ENCODE measurements at regions not wholly inside any gene's neighbourhood (a gene's known extent, or its start where the extent isn't known, plus 50 kb on each side); places are given as distances from the start of the nearest gene placed in this dataset.
"Not testable (repeated sequence)": the region's sequence is repeated elsewhere in the genome, so short reads cannot be mapped to it uniquely, and the experiment has no call there.

- no peaks in the 10 kb centered on the region for H3K36me3 Mint-ChIP-seq (ENCODE audit: low read depth)
Observed at GRCh38 chr4:64125354-64125753, 283.9 kb downstream of the TECRL start.

GRCh38 chr4:64121803-64122202, 287.4 kb downstream of the TECRL start:
- no peak overlapping the region for H3K27ac Mint-ChIP-seq
- no peaks in the 10 kb centered on the region for H3K27me3 Mint-ChIP-seq
- H3K4me3 Mint-ChIP-seq: no peak overlapping the region
- CTCF ChIA-PET: no interaction called here
- POLR2A ChIA-PET: no interaction called here
- no peaks in the 10 kb centered on the region for H3K9me3 Mint-ChIP-seq
- H3K4me1 Mint-ChIP-seq: no peaks in the 10 kb centered on the region
- no peaks in the 10 kb centered on the region for H3K36me3 Mint-ChIP-seq (ENCODE audit: low read depth)
- DNase-seq: no peak

More at GRCh38 chr4:64125354-64125753, 283.9 kb downstream of the TECRL start:
- Mint-ChIP-seq H3K27ac (no peak overlapping the region), H3K9me3 (no peaks in the 10 kb centered on the region), H3K27me3 (no peaks in the 10 kb centered on the region), H3K4me1 (no peaks in the 10 kb centered on the region), H3K4me3 (no peak overlapping the region)
- no peak for DNase-seq
- POLR2A ChIA-PET: no interaction called here
- CTCF ChIA-PET: no interaction called here

DNA sequence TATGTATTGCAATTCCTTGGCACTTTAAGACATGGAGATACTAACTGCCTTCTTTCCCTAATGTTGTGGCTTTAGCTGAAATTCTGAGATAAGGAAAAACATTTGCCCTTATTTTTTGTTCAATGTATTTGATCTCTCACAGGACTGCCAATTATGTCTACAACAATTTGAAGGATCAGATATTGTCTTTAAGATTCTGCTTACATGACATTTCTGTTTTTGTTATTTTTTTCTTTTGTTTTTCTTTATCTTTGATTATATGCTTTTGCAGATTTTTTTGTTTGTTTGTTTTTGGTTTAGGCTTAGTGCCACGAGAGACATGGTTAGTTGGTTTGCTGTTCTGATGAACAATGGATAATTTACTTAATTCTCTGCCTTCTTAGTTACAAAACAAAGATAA, 303.3 kb downstream of the TECRL start:
- no peaks in the 10 kb centered on the region for H3K4me1 Mint-ChIP-seq
- H3K27ac Mint-ChIP-seq: no peak overlapping the region
- CTCF ChIA-PET: no interaction called here
- no peaks in the 10 kb centered on the region for H3K36me3 Mint-ChIP-seq (ENCODE audit: low read depth)
- H3K27me3 Mint-ChIP-seq: no peaks in the 10 kb centered on the region
- POLR2A ChIA-PET: no interaction called here
- DNase-seq: no peak
- peaks cover 6% of the 10 kb centered on the region for H3K9me3 Mint-ChIP-seq
- no peak overlapping the region for H3K4me3 Mint-ChIP-seq

DNA sequence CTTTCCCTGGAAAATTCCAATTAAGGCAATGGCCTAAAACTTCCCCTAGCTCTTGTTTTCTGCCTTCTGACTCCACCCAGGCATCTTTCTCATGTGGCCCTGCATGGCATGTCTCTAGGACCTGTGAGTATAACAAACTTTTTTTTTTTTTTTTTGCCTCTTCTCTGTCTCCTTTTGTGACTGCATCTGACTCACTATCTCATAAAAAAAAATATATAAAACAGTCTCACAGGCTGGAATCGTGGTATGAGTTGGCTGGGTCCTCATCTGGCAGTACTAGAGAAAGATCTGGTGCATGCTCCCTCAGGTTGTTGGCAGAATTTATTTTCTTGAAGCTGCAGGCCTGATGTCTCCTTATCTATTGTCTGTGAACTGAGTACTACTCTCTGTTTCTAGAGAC, 313.9 kb downstream of the TECRL start:
- CTCF ChIA-PET: no interaction called here
- Mint-ChIP-seq H3K9me3 (peaks cover 11% of the 10 kb centered on the region), H3K4me1 (no peaks in the 10 kb centered on the region), H3K4me3 (no peak overlapping the region), H3K36me3 (ENCODE audit: low read depth) (no peaks in the 10 kb centered on the region), H3K27ac (no peak overlapping the region), H3K27me3 (no peaks in the 10 kb centered on the region)
- DNase-seq: no peak
- POLR2A ChIA-PET: no interaction called here

DNA sequence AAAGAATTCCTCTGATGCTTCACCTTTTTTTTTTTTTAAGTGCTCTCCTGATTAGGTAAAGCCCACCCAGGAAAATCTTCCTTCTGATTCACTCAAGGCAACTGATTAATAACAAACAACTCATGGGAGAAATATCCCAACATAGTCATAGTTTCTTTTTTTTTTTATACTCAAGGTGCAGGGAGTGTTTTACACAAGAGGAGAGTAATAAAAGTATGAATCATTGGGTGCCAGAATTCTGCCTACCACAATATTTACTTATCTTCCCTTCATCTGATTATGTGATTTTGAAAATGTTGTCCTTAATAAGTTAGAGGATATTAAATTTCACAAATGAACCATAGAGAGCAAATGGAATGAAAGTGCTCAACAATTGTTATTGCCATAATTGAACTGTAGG, 329.9 kb downstream of the TECRL start:
- H3K36me3 Mint-ChIP-seq (ENCODE audit: low read depth): no peaks in the 10 kb centered on the region
- DNase-seq: no peak
- H3K27me3 Mint-ChIP-seq: no peaks in the 10 kb centered on the region
- H3K4me1 Mint-ChIP-seq: no peaks in the 10 kb centered on the region
- POLR2A ChIA-PET: no interaction called here
- H3K4me3 Mint-ChIP-seq: no peak overlapping the region
- peaks cover 5% of the 10 kb centered on the region for H3K9me3 Mint-ChIP-seq
- CTCF ChIA-PET: no interaction called here
- H3K27ac Mint-ChIP-seq: no peak overlapping the region

DNA sequence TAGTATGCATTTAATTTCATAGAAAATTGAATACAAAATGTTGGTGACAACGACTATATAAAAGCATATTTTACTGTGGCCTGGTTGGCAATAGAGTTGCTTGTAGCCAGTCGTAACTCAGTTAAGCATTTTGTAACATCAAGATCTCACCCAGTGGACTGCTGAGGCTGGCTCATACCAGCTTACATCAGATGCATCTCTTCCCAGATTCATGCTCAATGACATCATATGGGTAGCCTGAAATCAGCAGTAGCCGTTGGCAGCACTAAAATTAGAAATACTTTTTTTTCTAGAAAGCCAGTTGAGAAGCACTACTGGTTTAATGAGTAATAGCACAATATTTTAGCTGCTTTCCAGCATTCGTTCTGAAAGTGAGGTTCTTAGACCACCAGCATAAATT, 341.2 kb downstream of the TECRL start:
- no peak overlapping the region for H3K4me3 Mint-ChIP-seq
- no peak for DNase-seq
- no peaks in the 10 kb centered on the region for H3K36me3 Mint-ChIP-seq (ENCODE audit: low read depth)
- ChIA-PET POLR2A (no interaction called here), CTCF (no interaction called here)
- no peaks in the 10 kb centered on the region for H3K27me3 Mint-ChIP-seq
- peaks cover 2% of the 10 kb centered on the region for H3K9me3 Mint-ChIP-seq
- no peak overlapping the region for H3K27ac Mint-ChIP-seq
- H3K4me1 Mint-ChIP-seq: no peaks in the 10 kb centered on the region

DNA sequence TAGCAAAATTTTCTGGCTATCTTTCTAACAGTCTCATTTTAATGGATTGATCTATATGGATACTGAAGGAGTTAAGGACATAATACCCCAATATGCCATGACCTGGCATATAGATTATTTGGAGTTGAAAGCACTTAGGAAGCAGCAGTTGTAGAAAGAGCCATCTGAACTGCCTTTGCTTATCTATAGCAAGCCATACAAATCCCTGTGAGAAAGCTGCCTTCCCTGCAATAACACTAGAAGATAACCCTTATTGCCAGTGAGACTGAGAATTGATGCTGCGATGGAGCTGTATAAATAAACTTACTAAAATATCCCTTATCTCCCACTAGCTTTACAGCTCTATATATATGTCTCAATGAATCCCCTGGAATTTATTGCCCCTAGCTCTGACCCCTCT, 346.3 kb downstream of the TECRL start:
- no peak for DNase-seq
- Mint-ChIP-seq H3K9me3 (peaks cover 2% of the 10 kb centered on the region), H3K27me3 (no peaks in the 10 kb centered on the region), H3K4me3 (no peak overlapping the region), H3K4me1 (no peaks in the 10 kb centered on the region), H3K27ac (no peak overlapping the region), H3K36me3 (ENCODE audit: low read depth) (no peaks in the 10 kb centered on the region)
- ChIA-PET CTCF (no interaction called here), POLR2A (no interaction called here)

GRCh38 chr4:64037033-64037432, 372.2 kb downstream of the TECRL start:
- H3K27ac Mint-ChIP-seq; CTCF ChIA-PET; H3K4me3 Mint-ChIP-seq; POLR2A ChIA-PET; H3K9me3 Mint-ChIP-seq; H3K27me3 Mint-ChIP-seq; DNase-seq; H3K4me1 Mint-ChIP-seq; H3K36me3 Mint-ChIP-seq (ENCODE audit: low read depth): not testable (repeated sequence)

GRCh38 chr4:64022560-64022959, 386.7 kb downstream of the TECRL start:
- POLR2A ChIA-PET: no interaction called here
- no peaks in the 10 kb centered on the region for H3K27me3 Mint-ChIP-seq
- H3K27ac Mint-ChIP-seq: no peak overlapping the region
- H3K4me1 Mint-ChIP-seq: no peaks in the 10 kb centered on the region
- H3K9me3 Mint-ChIP-seq: peaks cover 14% of the 10 kb centered on the region
- CTCF ChIA-PET: no interaction called here
- no peak overlapping the region for H3K4me3 Mint-ChIP-seq
- no peak for DNase-seq
- H3K36me3 Mint-ChIP-seq (ENCODE audit: low read depth): no peaks in the 10 kb centered on the region

GRCh38 chr4:64016893-64017292, 392.4 kb downstream of the TECRL start:
- H3K27me3 Mint-ChIP-seq: no peaks in the 10 kb centered on the region
- H3K27ac Mint-ChIP-seq: no peak overlapping the region
- no peak overlapping the region for H3K4me3 Mint-ChIP-seq
- CTCF ChIA-PET: no interaction called here
- H3K4me1 Mint-ChIP-seq: no peaks in the 10 kb centered on the region
- no peak for DNase-seq
- no peaks in the 10 kb centered on the region for H3K36me3 Mint-ChIP-seq (ENCODE audit: low read depth)
- POLR2A ChIA-PET: no interaction called here
- peaks cover 10% of the 10 kb centered on the region for H3K9me3 Mint-ChIP-seq

DNA sequence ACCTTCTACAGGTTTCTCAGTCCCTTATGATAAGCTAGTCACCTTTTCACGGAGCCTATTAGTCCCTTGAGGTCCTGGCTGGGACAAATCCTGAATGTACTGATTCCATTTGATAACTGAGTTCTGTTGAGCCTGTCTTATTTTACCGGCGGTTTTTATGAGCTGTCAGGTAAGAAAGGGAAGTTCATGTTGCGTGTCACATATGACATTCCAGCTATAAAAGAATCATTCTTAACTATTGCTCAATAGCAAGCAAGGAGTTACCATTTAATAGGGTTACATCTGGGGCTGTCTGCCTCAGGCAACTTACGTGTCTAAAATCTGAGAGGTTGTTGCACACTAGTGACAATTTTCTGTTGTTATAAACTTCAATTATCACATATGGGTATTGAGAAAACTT, 394.6 kb downstream of the TECRL start:
- H3K9me3 Mint-ChIP-seq: peaks cover 7% of the 10 kb centered on the region
- no peaks in the 10 kb centered on the region for H3K27me3 Mint-ChIP-seq

GRCh38 chr4:64001229-64001898, 407.9 kb downstream of the TECRL start:
- POLR2A ChIA-PET: no interaction called here
- DNase-seq: no peak
- H3K36me3 Mint-ChIP-seq (ENCODE audit: low read depth): no peaks in the 10 kb centered on the region
- peaks cover 5% of the 10 kb centered on the region for H3K9me3 Mint-ChIP-seq
- no peak overlapping the region for H3K4me3 Mint-ChIP-seq
- H3K27ac Mint-ChIP-seq: no peak overlapping the region
- no peaks in the 10 kb centered on the region for H3K4me1 Mint-ChIP-seq
- H3K27me3 Mint-ChIP-seq: no peaks in the 10 kb centered on the region
- CTCF ChIA-PET: no interaction called here

More for the DNA sequence above, 394.6 kb downstream of the TECRL start:
- ChIA-PET CTCF (no interaction called here), POLR2A (no interaction called here)
- Mint-ChIP-seq H3K4me1 (no peaks in the 10 kb centered on the region), H3K27ac (no peak overlapping the region), H3K36me3 (ENCODE audit: low read depth) (no peaks in the 10 kb centered on the region), H3K4me3 (no peak overlapping the region)
- DNase-seq: no peak

- Mint-ChIP-seq H3K27me3 (no peaks in the 10 kb centered on the region), H3K27ac (no peak overlapping the region), H3K9me3 (peaks cover 5% of the 10 kb centered on the region), H3K4me1 (no peaks in the 10 kb centered on the region), H3K4me3 (no peak overlapping the region), H3K36me3 (ENCODE audit: low read depth) (no peaks in the 10 kb centered on the region)
- CTCF ChIA-PET: no interaction called here
- POLR2A ChIA-PET: no interaction called here
- no peak for DNase-seq
Observed at GRCh38 chr4:64000241-64000640, 409.0 kb downstream of the TECRL start.

- POLR2A ChIA-PET: no interaction called here
- H3K27ac Mint-ChIP-seq: no peak overlapping the region
- H3K4me3 Mint-ChIP-seq: no peak overlapping the region
- H3K9me3 Mint-ChIP-seq: peaks cover 6% of the 10 kb centered on the region
- CTCF ChIA-PET: no interaction called here
- DNase-seq: no peak
- no peaks in the 10 kb centered on the region for H3K27me3 Mint-ChIP-seq
- no peaks in the 10 kb centered on the region for H3K4me1 Mint-ChIP-seq
- H3K36me3 Mint-ChIP-seq (ENCODE audit: low read depth): no peaks in the 10 kb centered on the region
Observed at GRCh38 chr4:63986253-63986652, 423.0 kb downstream of the TECRL start.

DNA sequence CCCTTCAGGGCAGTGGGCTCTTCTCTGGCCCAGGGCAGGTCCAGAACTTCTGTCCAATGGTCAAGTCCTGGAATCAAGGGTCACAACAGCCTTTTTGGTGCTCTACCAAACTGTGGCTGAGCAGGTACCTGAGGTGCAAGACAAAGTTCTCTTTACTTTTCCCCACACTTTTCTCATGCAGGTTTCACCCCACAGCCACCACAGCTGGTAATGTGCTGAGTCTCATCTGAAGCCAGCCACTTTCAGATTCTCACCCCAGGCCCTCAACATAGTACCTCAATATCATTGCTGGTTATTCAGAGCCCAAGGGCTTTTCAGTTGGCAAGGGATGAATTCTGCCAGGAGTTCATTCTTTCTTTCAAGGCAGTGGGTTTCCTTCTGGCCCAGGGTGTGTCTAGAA, 426.0 kb downstream of the TECRL start:
- DNase-seq: no peak
- Mint-ChIP-seq H3K9me3 (peaks cover 6% of the 10 kb centered on the region), H3K27me3 (no peaks in the 10 kb centered on the region), H3K4me3 (no peak overlapping the region), H3K4me1 (no peaks in the 10 kb centered on the region), H3K36me3 (ENCODE audit: low read depth) (no peaks in the 10 kb centered on the region), H3K27ac (no peak overlapping the region)
- POLR2A ChIA-PET: no interaction called here
- CTCF ChIA-PET: no interaction called here

Data from activated CD4-positive, alpha-beta memory T cell treated with anti-CD3 and anti-CD28 coated beads, Interleukin-2, amount 10 ng/mL, durations not matched to agents 7 days and 5 days (primary cell).